K562 (cell line): ENCODE measurements at regions not wholly inside any gene's neighbourhood (a gene's known extent, or its start where the extent isn't known, plus 50 kb on each side); places are given as distances from the start of the nearest gene placed in this dataset.

Experiments used
- ATAC-seq: fragments of 200-7000 bp; cut with Tn5 transposase; 3 replicates; pipeline ENCODE4 v1.9.1; 2020; ENCODE audit warnings: moderate library complexity
- BruUV-seq: library from RNA; stranded (reverse); fragments of 400-500 nt; replicated peaks from 2 replicates; lab custom pipeline; 2021; lab: Mats Ljungman, UMichigan
- CTCF ChIA-PET: fragments of 300-600 bp; formaldehyde crosslinking; extraction: SDS; loops from one replicate; lab custom pipeline; 2021; ENCODE audit warnings: low intra/inter-chr PET ratio; lab: Yijun Ruan, JAX
- POLR2A ChIA-PET: fragments of 300-600, 350-650 bp; sonication (Branson Sonifier 250); formaldehyde crosslinking; extraction: SDS; loops from one replicate; lab custom pipeline; 2021; ENCODE audit warnings: antibody characterized with exemption, inconsistent platforms; lab: Yijun Ruan, JAX
- DNase-seq, 4 experiments: peaks; one replicate each; pipeline versions ENCODE4 v3.0.0 to v3.0.0-alpha.2; 2011 to 2018; ENCODE audit warnings: low spot score in 3 of 4, mixed read lengths in 3 of 4; ENCODE audit errors: extremely low read depth in 1 of 4
- FAIRE-seq: peaks from 2 replicates; lab custom pipeline; 2011; peaks lifted over from hg19 to GRCh38; lab: Jason Lieb, UNC
- H2AFZ ChIP-seq: 2 replicates; pipeline ENCODE4 v1.6.0; 2011; ENCODE audit warnings: low read depth, low read length, control low read depth, inconsistent platforms
- H3K27ac ChIP-seq: fragments of 200-600 bp; 3 replicates; pipeline ENCODE4 v1.8.0; 2011; ENCODE audit warnings: low read depth, mild to moderate bottlenecking, control low read depth, inconsistent platforms, low read length, moderate library complexity, mixed read lengths; ENCODE audit errors: extremely low read depth
- H3K27me3 ChIP-seq, 2 experiments: fragments of 300-600 bp in 1 of 2; 2 replicates in 1 of 2; 3 replicates in 1 of 2; pipeline versions ENCODE4 v1.6.0 to v1.8.0; 2011; ENCODE audit warnings: inconsistent platforms in 2 of 2, low read length in 2 of 2, mild to moderate bottlenecking in 1 of 2, mixed read lengths in 1 of 2, moderate library complexity in 1 of 2; ENCODE audit not compliant: control insufficient read depth in 2 of 2, insufficient read depth in 2 of 2
- H3K36me3 ChIP-seq: fragments of 300-600 bp; 3 replicates; pipeline ENCODE4 v1.8.0; 2011; ENCODE audit warnings: mild to moderate bottlenecking, low read length, inconsistent platforms; ENCODE audit not compliant: control insufficient read depth, insufficient read depth
- H3K4me1 ChIP-seq, 2 experiments: fragments of 200-600 bp in 1 of 2; replicated peaks in 1 of 2; 2 replicates in 1 of 2; 3 replicates in 1 of 2; pipeline versions ENCODE4 v1.5.1 to v1.8.0; 2011; ENCODE audit warnings: inconsistent platforms in 2 of 2, low read length in 2 of 2, mild to moderate bottlenecking in 1 of 2, mixed read lengths in 1 of 2, moderate library complexity in 1 of 2; ENCODE audit not compliant: control insufficient read depth in 2 of 2, insufficient read depth in 2 of 2
- H3K4me2 ChIP-seq: 2 replicates; pipeline ENCODE4 v1.6.1; 2011; ENCODE audit warnings: low read length, control low read depth, inconsistent platforms, mixed read lengths; ENCODE audit not compliant: insufficient read depth
- H3K4me3 ChIP-seq: fragments of 200-600 bp; sonication (generic), shearing (Covaris generic); 2 replicates; pipeline ENCODE4 v1.5.1; 2016; ENCODE audit warnings: control low read depth, inconsistent platforms
- H3K79me2 ChIP-seq: fragments of 200-600 bp; 3 replicates; pipeline ENCODE4 v1.8.0; 2011; ENCODE audit warnings: low read length, inconsistent platforms; ENCODE audit not compliant: control insufficient read depth, insufficient read depth
- H3K9ac ChIP-seq, 2 experiments: 2 replicates each; pipeline versions ENCODE4 v1.6.0 to v1.6.1; 2011; ENCODE audit warnings: low read depth in 2 of 2, low read length in 2 of 2, control low read depth in 1 of 2, inconsistent platforms in 1 of 2, mild to moderate bottlenecking in 1 of 2, mixed read lengths in 1 of 2; ENCODE audit not compliant: insufficient read depth in 1 of 2
- H3K9me1 ChIP-seq: one replicate; pipeline ENCODE4 v1.6.0; 2011; ENCODE audit warnings: inconsistent platforms, mild to moderate bottlenecking, low read length, moderate library complexity; ENCODE audit not compliant: control insufficient read depth, insufficient read depth
- H3K9me3 ChIP-seq: replicated peaks from 2 replicates; pipeline ENCODE4 v1.5.1; 2011; ENCODE audit warnings: low read depth, low read length, inconsistent platforms; ENCODE audit not compliant: control insufficient read depth, insufficient read depth
- H4K20me1 ChIP-seq: replicated peaks from 2 replicates; pipeline ENCODE4 v1.6.1; 2011; ENCODE audit warnings: low read length, inconsistent platforms, mixed read lengths; ENCODE audit not compliant: control insufficient read depth, insufficient read depth
- LARP7 ChIP-seq: fragments of 450-650 bp; IDR thresholded peaks from 2 replicates; pipeline ENCODE4 v1.6.1; 2016
- SMARCE1 ChIP-seq: fragments of 450-650 bp; IDR thresholded peaks from 2 replicates; pipeline ENCODE4 v1.7.1; 2016; ENCODE audit warnings: mild to moderate bottlenecking
- ZNF263 ChIP-seq: sonication (generic); formaldehyde crosslinking; IDR thresholded peaks from 2 replicates; pipeline ENCODE4 v1.8.0; 2022; ENCODE audit warnings: mild to moderate bottlenecking, missing genetic modification reagents, borderline replicate concordance
- ZNF551 ChIP-seq: fragments of 250-450 bp; sonication (Bioruptor Pico); IDR thresholded peaks from 2 replicates; pipeline ENCODE4 v1.5.0; 2021; ENCODE audit warnings: mild to moderate bottlenecking, moderate library complexity
- ZNF780A ChIP-seq: fragments of 250-450 bp; sonication (Bioruptor Pico); IDR thresholded peaks from 2 replicates; pipeline ENCODE4 v1.5.0; 2021; ENCODE audit warnings: mild to moderate bottlenecking
- WGBS: fragments of 100-300 bp; shearing (Covaris generic); methylation state at CpG from one replicate; pipeline ENCODE4 v1.1.6; 2016; ENCODE audit warnings: low coverage, mixed read lengths; ENCODE audit not compliant: insufficient coverage; ENCODE audit errors: missing lambda C conversion rate; 5-methylcytosine and 5-hydroxymethylcytosine counted together
- in situ Hi-C: fragments of 300-500 bp; cut with MboI; formaldehyde crosslinking; loops from 4 replicates; pipeline ENCODE4 v1.15.0; 2018; ENCODE audit warnings: inconsistent platforms, mixed read lengths
- intact Hi-C: fragments of 100-400 bp; cut with micrococcal nuclease; formaldehyde crosslinking; loops from 2 replicates; pipeline ENCODE4 v1.14.2; 2022
- TF ChIP-seq, protein P1 (sequence below), 2 experiments: fragments of 450-650 bp; IDR thresholded peaks; 2 replicates each; pipeline ENCODE4 v1.6.1; 2016
- TF ChIP-seq, protein P2 (sequence below), 2 experiments: fragments of 450-650 bp in 1 of 2; IDR thresholded peaks; 2 replicates each; pipeline ENCODE4 v1.6.1; 2011 to 2017; ENCODE audit warnings: low read depth in 2 of 2, antibody characterized with exemption in 1 of 2, borderline replicate concordance in 1 of 2, low read length in 1 of 2, mild to moderate bottlenecking in 1 of 2, mixed read lengths in 1 of 2; ENCODE audit not compliant: control insufficient read depth in 1 of 2

DNA sequence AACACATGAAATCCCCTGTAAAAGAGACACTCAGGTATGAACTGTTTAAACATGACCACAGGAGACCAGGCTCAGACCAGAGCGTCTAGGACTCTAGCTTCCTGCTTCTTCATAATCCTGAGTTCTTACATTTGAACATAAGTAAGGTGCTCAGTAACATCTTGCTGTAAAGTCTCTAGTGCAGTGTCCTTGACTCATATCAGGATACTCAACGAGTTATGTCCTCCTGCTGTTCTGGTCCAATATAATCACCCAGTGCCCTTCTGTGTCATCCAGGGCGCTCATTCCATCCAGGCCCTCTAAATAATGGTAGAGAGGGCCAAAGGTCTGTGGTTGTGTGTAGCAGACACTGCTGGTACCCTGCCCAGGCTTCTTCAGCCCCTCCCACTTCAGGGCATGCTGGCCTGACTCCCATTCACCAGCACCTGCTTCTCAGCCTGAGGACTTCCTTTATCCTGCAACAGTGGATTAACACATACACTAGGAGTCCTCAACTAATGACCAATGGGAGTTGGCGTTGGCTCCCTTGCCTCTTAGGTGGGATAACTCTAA, 66.8 kb upstream of the MOCS1 start:
- H3K4me3 ChIP-seq, result no peak overlapping the region
- no peak for DNase-seq
- in situ Hi-C loops (no loop called here), intact Hi-C loops (no loop called here)
- H3K27me3 ChIP-seq, result no peaks in the 10 kb centered on the region
- no peaks in the 10 kb centered on the region for H3K36me3 ChIP-seq
- H4K20me1 ChIP-seq, result no peaks in the 10 kb centered on the region
- no peak for TF ChIP-seq ZNF263 (CRISPR knock-in tag)
- 0 out of 2 replicates have a peak, but pooled peaks have one; percentile 39 for TF ChIP-seq ZNF780A (CRISPR knock-in tag)
- H3K9me3 ChIP-seq, result peaks cover 29% of the 10 kb centered on the region
- WGBS, result 10% methylated on average over 4 of the region's 4 CpGs
- no TSS peak for BruUV-seq
- no peak overlapping the region for H3K9ac ChIP-seq
- POLR2A ChIA-PET, result no interaction called here
- no peak overlapping the region for H3K27ac ChIP-seq
- no peak for FAIRE-seq
- no peak overlapping the region for H3K4me2 ChIP-seq
- H3K79me2 ChIP-seq, result no peaks in the 10 kb centered on the region
- no peaks in the 10 kb centered on the region for H3K9me1 ChIP-seq
- no peak overlapping the region; the same call in 1 of the 2 replicates for H2AFZ ChIP-seq
- CTCF ChIA-PET, result no interaction called here
- ATAC-seq, result no peak
- H3K4me1 ChIP-seq, result peaks cover 10 to 24% of the 10 kb centered on the region in 2 experiments; a peak in 4 of 5 replicates

DNA sequence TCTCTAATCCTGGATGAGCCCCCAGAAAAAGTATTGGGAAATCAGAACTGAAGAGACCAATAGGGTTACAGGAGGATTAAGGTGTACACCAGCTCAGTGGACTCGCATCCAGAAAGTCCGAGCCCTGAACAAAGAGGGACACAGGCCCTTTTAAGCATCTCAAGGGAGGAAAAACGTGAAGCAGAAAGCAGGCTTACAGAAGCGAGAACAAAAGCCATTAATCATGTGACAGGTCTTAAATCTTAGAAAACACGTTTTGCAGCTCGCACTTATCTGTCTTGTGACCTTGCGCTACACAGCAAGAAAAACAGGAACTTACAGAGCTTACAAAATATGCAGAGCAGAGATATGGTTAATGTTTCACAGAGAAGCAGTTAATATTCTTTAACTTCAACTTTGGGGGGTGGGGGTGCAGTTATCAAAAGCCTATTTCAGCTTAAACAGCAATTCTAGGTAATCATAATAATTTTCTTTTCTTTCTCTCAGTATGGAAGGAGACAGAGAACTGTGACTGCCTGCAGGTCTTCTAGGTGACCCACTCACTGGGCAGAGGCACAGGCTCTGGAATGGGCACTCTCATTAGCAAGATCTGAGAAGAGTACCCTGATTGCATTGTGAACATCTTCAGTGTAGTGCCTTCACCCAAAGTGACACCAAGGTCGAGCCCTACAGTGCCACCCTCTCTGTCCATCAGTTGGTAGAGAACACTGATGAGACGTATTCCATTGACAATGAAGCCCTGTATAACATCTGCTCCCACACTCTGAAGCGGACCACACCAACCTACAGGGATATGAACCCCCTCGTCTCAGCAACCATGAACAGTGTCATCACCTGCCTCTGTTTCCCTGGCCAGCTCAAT, 65.0 kb upstream of the MOCS1 start:
- no TSS peak for BruUV-seq
- ChIA-PET CTCF (no interaction called here), POLR2A (interaction anchor here (0.6 to 1.2 kb wide), 3 partner anchors 16 to 491 kb away, joined by 3 to 6 read pairs (median 3); no protein-coding TSS in a partner anchor)
- intact Hi-C loops, result loop anchor here (10.0 kb wide), 1 partner anchor 166 kb away; no protein-coding TSS in a partner anchor
- ATAC-seq (peak; percentile 91), DNase-seq (peak in 2 of 4 experiments; percentile 35 to 85), FAIRE-seq (peak; percentile 75)
- Histone ChIP-seq H3K4me1 (peaks cover 10 to 28% of the 10 kb centered on the region in 2 experiments; a peak in 4 of 5 replicates), H3K4me3 (no peak overlapping the region), H3K4me2 (peak overlapping the region; percentile 72), H3K79me2 (no peaks in the 10 kb centered on the region), H3K36me3 (no peaks in the 10 kb centered on the region), H2AFZ (peak overlapping the region; percentile 41; the same call in 1 of the 2 replicates), H3K27ac (peak overlapping the region; percentile 86), H3K9me3 (peaks cover 40% of the 10 kb centered on the region), H3K9ac (peak overlapping the region in 1 of 2 experiments; percentile 35; a peak in 1 of 4 replicates), H3K9me1 (no peaks in the 10 kb centered on the region), H3K27me3 (no peaks in the 10 kb centered on the region), H4K20me1 (no peaks in the 10 kb centered on the region)
- WGBS, result 10% methylated on average over 11 of the region's 11 CpGs
- in situ Hi-C loops, result no loop called here
- TF ChIP-seq ZNF551 (CRISPR knock-in tag), result no peak
- TF ChIP-seq, protein P1, sequence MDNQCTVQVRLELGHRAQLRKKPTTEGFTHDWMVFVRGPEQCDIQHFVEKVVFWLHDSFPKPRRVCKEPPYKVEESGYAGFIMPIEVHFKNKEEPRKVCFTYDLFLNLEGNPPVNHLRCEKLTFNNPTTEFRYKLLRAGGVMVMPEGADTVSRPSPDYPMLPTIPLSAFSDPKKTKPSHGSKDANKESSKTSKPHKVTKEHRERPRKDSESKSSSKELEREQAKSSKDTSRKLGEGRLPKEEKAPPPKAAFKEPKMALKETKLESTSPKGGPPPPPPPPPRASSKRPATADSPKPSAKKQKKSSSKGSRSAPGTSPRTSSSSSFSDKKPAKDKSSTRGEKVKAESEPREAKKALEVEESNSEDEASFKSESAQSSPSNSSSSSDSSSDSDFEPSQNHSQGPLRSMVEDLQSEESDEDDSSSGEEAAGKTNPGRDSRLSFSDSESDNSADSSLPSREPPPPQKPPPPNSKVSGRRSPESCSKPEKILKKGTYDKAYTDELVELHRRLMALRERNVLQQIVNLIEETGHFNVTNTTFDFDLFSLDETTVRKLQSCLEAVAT (IDR thresholded peaks at IDR 0.05), result peak; percentile 45 to 83; a peak in 2 of 4 replicates
- peak; percentile 93 for TF ChIP-seq SMARCE1
- TF ChIP-seq, protein P2, sequence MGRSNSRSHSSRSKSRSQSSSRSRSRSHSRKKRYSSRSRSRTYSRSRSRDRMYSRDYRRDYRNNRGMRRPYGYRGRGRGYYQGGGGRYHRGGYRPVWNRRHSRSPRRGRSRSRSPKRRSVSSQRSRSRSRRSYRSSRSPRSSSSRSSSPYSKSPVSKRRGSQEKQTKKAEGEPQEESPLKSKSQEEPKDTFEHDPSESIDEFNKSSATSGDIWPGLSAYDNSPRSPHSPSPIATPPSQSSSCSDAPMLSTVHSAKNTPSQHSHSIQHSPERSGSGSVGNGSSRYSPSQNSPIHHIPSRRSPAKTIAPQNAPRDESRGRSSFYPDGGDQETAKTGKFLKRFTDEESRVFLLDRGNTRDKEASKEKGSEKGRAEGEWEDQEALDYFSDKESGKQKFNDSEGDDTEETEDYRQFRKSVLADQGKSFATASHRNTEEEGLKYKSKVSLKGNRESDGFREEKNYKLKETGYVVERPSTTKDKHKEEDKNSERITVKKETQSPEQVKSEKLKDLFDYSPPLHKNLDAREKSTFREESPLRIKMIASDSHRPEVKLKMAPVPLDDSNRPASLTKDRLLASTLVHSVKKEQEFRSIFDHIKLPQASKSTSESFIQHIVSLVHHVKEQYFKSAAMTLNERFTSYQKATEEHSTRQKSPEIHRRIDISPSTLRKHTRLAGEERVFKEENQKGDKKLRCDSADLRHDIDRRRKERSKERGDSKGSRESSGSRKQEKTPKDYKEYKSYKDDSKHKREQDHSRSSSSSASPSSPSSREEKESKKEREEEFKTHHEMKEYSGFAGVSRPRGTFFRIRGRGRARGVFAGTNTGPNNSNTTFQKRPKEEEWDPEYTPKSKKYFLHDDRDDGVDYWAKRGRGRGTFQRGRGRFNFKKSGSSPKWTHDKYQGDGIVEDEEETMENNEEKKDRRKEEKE (IDR thresholded peaks at IDR 0.05; ENCODE audit: borderline replicate concordance in 1 of 2, control insufficient read depth in 1 of 2, low read depth in 2 of 2, low read length in 1 of 2), result no peak
- no peak for TF ChIP-seq LARP7
